M059J (cell line): ENCODE measurements at regions not wholly inside any gene's neighbourhood (a gene's known extent, or its start where the extent isn't known, plus 50 kb on each side); places are given as distances from the start of the nearest gene placed in this dataset.
"Not testable (repeated sequence)": the region's sequence is repeated elsewhere in the genome, so short reads cannot be mapped to it uniquely, and the experiment has no call there.

ENCODE experiments used
- DNase-seq: peaks from one replicate; pipeline ENCODE4 v3.0.0-alpha.2; 2012; ENCODE audit warnings: low read depth

- no peak for DNase-seq
These were observed 355.5 kb downstream of the EDEM1 start for GRCh38 chr3:5543047-5543446.

DNA sequence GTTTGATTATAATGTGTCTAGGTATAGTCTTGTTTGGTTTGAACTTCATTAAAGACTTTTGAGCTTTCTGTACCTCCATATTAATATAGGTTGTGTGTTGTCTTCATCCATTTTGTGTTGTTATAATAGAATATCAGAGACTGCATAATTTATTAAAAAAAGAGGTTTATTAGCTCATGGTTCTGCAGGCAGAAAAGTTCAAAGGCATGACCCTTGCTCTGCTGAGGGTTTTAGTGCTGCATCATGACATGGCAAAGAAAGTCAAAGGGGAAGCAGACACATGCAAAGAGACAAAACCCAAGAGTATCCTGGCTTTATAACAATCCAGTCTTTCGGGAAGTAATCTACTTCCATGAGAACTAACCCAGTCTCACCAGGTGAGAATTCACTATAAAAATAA is 358.2 kb downstream of the EDEM1 start:
- DNase-seq = no peak

DNA sequence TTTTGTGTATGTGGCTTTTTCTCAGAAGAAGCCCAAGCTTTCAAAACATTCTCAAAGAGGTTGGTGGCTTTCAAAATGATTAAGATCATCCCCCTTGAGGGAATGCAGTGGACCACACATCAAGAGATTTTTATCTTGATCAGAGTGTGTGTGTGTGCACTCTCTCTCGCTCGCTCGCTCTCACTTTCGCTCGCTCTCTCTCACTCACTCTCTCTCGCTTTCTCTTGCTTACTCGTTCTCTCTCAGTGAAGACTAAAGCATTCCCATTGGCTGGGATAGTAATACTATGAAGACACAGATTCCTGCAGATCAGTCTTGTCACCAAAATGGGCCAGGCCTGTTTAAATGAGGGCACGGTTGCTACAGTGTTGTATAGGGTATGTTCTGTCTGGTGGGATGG is 365.7 kb downstream of the EDEM1 start:
- no peak for DNase-seq

DNA sequence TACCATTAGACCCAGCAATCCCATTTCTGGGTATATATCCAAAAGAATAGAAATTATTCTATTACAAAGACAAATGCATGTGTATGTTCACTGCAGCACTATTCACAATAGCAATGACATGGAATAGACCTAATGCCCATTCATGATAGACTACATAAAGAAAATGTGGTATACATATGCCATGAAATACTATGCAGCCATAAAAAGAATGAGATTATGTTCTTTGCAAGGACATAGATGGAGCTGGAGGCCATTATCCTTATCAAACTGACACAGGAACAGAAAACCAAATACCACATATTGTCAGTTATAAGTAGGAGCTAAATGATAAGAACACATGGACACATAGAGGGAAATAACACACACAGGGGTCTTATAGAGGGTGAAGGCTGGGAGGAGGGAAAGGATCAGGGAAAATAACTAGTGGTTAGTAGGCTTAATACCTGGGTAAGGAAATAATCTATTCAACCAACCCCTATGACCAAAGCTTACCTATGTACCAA is 366.8 kb downstream of the EDEM1 start:
- no peak for DNase-seq

- DNase-seq = no peak
These were observed 372.7 kb downstream of the EDEM1 start for GRCh38 chr3:5560199-5560598.

DNA sequence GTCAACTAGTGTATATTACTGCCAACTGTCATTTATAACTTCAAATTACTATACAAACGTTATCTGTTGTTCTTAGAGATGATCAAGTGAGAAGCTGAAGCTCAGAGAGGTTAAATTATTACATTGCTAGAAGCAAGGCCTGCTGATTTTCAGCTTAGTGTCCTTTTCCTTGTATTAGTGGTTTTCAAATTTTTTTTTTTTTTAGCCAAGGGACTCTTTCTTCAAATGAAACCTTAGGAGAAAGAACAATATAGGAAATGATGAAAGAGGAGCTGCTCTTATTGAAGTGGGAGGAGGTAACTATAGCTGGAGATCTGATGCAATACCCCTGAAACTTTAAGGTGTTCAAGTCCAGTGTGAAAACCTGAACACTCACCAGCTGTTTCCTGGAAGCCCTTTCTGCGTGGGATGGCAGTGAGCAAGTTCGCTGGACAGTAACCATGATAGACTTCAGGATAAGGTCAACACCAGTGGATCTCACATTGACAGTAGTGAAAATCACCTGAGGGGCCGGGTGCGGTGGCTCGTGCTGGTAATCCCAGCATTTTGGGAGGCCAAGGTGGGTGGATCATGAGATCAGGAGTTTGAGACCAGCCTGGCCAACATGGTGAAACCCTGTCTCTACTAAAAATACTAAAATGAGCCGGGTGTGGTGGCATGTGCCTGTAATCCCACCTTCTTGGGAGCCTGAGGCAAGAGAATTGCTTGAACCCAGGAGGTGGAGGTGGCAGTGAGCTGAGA is 376.2 kb downstream of the EDEM1 start:
- DNase-seq = no peak

DNA sequence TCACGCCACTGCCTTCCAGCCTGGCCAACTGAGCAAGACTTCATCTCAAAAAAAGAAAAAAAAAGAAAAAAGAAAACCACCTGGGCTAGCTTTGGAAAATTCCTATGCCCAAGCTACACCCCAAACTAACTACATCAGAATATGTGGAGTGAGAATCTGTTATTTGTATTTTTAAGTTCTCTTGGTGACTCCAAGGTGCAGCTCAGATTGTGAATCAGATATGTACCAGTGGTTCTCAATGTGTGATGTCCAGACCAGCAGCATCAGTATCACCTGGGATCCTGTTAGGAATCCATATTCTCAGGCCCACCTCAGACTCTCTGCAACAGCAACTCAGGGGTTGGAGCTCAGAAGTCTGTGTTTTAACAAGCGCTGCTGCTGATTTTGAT is 376.8 kb downstream of the EDEM1 start:
- no peak for DNase-seq

- DNase-seq = no peak
These were observed 377.5 kb downstream of the EDEM1 start for GRCh38 chr3:5565026-5565425.

- DNase-seq = no peak
These were observed 379.6 kb downstream of the EDEM1 start for GRCh38 chr3:5567113-5567512.

- no peak for DNase-seq
These were observed 380.9 kb downstream of the EDEM1 start for GRCh38 chr3:5568451-5568850.

DNA sequence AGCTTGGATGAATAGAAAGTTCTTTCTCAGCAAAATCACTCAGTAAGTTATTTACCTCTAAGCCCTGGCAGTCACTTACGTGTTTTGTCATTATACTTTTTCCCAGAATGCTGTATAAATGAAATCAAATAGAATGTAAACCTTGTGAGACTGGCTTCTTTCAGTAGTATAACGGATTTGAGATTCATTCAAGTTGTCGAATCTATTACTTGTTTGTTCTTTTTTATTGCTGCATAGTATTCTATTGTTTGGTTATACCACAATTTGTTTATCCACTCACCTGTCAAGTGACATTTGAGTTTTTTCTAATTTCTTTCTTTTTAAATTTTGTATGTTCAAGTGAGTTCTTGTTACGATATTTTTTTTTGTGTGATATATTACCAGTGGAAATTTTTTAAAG is 381.6 kb downstream of the EDEM1 start:
- DNase-seq = no peak

GRCh38 chr3:5572168-5572567 is 384.7 kb downstream of the EDEM1 start:
- DNase-seq = no peak

DNA sequence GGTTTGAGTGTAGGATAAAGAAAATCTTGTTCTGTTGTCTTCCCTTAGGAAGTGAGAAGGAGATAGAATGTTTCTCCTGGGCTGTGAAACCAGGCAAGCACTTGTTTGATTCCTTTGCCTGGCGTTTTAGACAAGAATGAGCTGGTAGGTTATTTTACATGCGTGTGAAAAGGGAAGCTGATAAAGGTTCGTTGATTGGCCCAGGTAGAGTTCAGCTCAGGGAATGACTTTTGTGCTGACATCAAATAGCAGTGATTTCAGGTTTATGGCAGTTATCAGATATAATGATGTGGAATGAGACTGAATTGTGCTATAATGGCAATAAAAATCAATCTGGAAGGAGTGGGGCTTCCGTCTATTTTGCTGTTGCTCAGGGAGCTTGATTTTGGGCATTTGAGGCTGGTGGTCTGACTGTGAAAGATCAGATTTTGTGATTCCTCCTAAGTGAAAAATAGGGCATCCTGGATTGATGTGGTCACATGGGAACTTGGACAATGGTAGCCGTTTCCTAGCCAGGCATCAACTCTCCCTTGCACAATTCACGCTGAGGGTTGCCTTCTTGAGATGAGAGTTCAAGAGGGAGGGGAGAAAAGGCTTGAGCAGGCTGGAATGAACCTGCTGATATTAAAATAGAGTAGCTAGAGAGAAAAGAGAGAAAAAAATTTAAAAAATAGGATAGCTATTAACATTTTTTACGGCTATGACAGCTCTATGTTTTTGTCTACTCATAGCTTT is 388.9 kb downstream of the EDEM1 start:
- DNase-seq = no peak

GRCh38 chr3:5579139-5579602 is 391.7 kb downstream of the EDEM1 start:
- DNase-seq = no peak

DNA sequence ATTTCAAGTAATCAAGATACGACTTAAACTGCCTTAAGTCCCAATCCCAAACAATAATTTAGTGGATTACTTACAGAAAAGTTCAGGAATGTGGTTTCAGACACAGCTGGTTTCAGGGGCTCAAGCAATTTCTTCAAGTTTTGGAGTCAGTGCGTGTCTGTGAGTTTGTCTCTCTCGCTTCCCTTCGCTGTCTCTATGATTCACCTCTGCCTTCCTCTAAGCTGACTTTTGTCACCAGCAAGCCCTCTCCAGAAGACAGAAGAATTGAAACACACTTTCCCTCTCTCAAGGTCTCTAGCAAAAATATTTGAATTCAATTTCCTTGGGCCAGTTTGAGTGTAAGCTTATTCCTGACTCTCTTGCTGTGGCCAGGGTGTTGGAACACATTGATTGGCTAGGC is 392.4 kb downstream of the EDEM1 start:
- DNase-seq = no peak

DNA sequence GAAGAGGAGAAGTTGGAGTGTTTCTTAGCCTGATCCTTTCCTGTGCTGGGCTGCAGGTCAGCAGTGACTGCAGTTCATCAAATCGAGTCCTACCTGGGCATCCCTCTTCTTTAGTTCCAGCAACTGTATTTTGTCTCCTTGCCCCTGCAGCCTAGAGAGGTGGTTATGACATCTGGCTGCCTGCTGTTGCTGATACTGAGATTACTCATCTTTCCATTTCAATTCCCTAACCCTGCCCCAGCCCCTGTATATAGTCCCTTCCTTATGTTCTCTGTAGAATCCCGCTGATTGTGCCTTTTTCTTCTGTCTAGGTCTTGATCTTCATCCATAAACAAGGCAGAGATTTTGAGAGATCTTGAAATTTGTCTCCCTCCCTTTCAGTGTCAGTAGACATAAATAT is 393.3 kb downstream of the EDEM1 start:
- no peak for DNase-seq

DNA sequence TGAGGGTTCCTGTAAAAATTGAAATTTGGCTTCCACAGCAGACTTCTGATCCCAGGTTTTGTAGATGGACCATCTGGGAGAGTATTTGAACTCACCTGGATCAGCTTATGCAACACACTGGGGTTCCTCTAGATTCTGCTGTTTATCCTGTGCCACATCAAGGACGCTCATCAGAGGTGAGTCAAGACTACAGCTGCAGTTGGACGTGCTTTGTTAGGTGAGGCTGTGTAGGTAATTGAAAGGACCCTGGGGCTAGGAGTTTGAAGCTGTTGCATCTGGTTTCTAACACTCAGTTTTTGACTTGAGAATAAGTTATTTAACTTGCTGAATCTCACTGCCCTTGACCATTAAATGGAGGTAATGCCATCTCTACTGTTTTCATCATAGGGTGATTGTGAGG is 394.2 kb downstream of the EDEM1 start:
- no peak for DNase-seq

GRCh38 chr3:5583920-5584319 is 396.4 kb downstream of the EDEM1 start:
- no peak for DNase-seq

DNA sequence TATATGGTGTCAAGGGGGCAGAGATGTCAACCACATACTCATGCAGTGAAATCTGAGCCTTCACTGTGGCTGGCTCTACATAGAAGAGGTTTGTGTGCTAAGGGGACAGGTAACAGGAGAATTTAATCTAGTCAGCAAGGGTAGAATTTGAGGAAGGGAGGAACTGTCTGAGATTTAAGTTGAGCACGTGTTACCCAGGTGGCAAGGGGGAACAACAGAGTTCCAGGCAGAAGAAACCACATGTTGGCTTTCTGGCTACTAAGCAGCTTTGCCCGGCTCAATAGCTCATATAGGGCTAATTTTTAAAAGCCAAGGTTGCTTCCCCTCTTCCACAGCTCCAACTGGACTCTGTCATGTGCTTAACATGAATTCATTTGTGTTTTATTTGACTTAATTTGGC is 397.6 kb downstream of the EDEM1 start:
- no peak for DNase-seq

DNA sequence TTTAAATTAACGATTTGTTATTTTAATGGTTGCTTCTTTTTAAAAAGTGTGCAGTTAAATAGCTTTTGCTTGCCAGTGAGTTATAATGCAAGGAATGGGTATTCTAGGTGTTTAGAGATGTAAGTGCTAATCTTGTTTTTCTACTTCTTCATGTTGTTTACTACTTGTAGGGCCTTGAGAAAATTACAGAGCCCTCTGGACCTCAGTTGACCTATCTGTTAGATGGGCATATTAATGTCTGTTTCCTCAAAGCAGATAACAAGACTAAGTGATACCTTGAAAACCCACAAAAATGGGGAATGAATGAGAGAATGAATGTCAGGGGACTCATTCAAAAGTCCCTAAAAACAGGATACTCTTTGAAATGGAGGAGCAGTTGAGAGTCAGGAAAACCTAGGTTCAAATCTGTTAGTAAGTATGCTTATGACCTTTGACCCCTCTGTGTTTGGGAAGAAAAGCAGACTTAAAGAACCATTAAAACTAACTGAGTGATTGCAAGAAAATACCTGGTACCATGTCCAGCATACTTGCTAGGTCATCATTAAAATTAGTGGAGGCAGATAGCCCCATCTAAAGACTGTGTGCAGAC is 419.5 kb downstream of the EDEM1 start:
- DNase-seq = no peak

DNA sequence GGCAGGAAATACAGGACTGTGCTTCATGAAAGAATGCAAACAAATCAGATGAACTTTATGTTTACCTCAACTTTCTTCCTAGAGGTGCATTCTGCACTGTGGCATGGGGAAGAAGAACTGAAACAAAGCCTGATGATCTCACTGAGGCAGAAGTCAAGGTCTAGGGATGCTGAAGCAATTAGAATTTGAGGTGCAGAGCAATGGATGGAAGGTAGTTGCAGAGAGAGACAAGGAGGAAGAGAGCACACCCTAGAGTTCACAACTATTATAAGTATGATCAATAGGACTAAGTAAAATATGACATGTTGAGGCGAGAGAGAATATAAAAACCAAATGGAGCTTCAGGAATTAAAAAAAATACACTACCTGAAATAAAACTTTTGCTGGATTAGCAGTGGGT is 420.1 kb downstream of the EDEM1 start:
- DNase-seq = no peak

- not testable (repeated sequence) for DNase-seq
These were observed 421.5 kb downstream of the EDEM1 start for GRCh38 chr3:5608971-5609370.

- no peak for DNase-seq
These were observed 426.1 kb downstream of the EDEM1 start for GRCh38 chr3:5613599-5613998.
